SK-N-SH (cell line): ENCODE measurements at regions not wholly inside any gene's neighbourhood (a gene's known extent, or its start where the extent isn't known, plus 50 kb on each side); places are given as distances from the start of the nearest gene placed in this dataset.

Experiments
- CTCF ChIA-PET: fragments of 300-600, 350-600 bp; formaldehyde crosslinking; extraction: SDS; loops from one replicate; lab custom pipeline; 2021; lab: Yijun Ruan, JAX
- POLR2A ChIA-PET: fragments of 350-600 bp; sonication (Branson Sonifier 250); formaldehyde crosslinking; extraction: SDS; loops from one replicate; lab custom pipeline; 2020; ENCODE audit warnings: antibody characterized with exemption, inconsistent platforms; lab: Yijun Ruan, JAX
- DNase-seq: peaks from one replicate; pipeline ENCODE4 v3.0.0; 2012
- H2AFZ ChIP-seq: fragments of 200-600 bp; sonication (generic); 2 replicates; pipeline ENCODE4 v1.8.1; 2016; ENCODE audit warnings: antibody characterized with exemption, mild to moderate bottlenecking, low read depth
- H3F3A ChIP-seq: fragments of 200-600 bp; sonication (generic); replicated peaks from 2 replicates; pipeline ENCODE3; 2016; ENCODE audit warnings: antibody characterized with exemption, mild to moderate bottlenecking; ENCODE audit not compliant: insufficient read depth
- H3K27ac ChIP-seq, 2 experiments: fragments of 200-500 bp in 1 of 2; fragments of 200-600 bp in 1 of 2; sonication (Bioruptor generic) in 1 of 2; sonication (generic), shearing (Covaris generic) in 1 of 2; 2 replicates each; pipeline versions ENCODE4 v1.5.1 to v1.6.1; 2014 to 2016; ENCODE audit warnings: low read depth in 2 of 2, inconsistent platforms in 1 of 2, low read length in 1 of 2, mild to moderate bottlenecking in 1 of 2, mixed read lengths in 1 of 2
- H3K27me3 ChIP-seq: fragments of 200-600 bp; sonication (generic), shearing (Covaris generic); 2 replicates; pipeline ENCODE4 v1.6.1; 2016; ENCODE audit warnings: mixed run types; ENCODE audit not compliant: insufficient read depth
- H3K36me3 ChIP-seq, 2 experiments: fragments of 200-500 bp in 1 of 2; fragments of 200-600 bp in 1 of 2; sonication (Bioruptor generic) in 1 of 2; sonication (generic) in 1 of 2; replicated peaks in 1 of 2; 2 replicates each; pipeline versions ENCODE3 to v1.5.1; 2014 to 2016; ENCODE audit warnings: low read length in 1 of 2, mild to moderate bottlenecking in 1 of 2; ENCODE audit not compliant: insufficient read depth in 2 of 2, control insufficient read depth in 1 of 2
- H3K4me1 ChIP-seq, 2 experiments: fragments of 200-500 bp in 1 of 2; fragments of 200-600 bp in 1 of 2; sonication (Bioruptor generic) in 1 of 2; sonication (generic), shearing (Covaris generic) in 1 of 2; 2 replicates each; pipeline versions ENCODE4 v1.5.1 to v1.6.1; 2014 to 2016; ENCODE audit warnings: low read depth in 1 of 2, low read length in 1 of 2, mixed run types in 1 of 2; ENCODE audit not compliant: insufficient read depth in 2 of 2, control insufficient read depth in 1 of 2
- H3K4me2 ChIP-seq: fragments of 200-600 bp; sonication (generic), shearing (Covaris generic); 2 replicates; pipeline ENCODE4 v1.6.1; 2017; ENCODE audit warnings: mixed run types
- H3K4me3 ChIP-seq, 2 experiments: fragments of 200-500 bp in 1 of 2; fragments of 200-600 bp in 1 of 2; sonication (Bioruptor generic) in 1 of 2; sonication (generic), shearing (Covaris generic) in 1 of 2; 2 replicates each; pipeline versions ENCODE4 v1.5.1 to v1.8.1; 2014 to 2016; ENCODE audit warnings: low read depth in 2 of 2, inconsistent platforms in 1 of 2, low read length in 1 of 2, mild to moderate bottlenecking in 1 of 2, mixed read lengths in 1 of 2, moderate library complexity in 1 of 2
- H3K79me2 ChIP-seq: fragments of 200-600 bp; sonication (generic); 2 replicates; pipeline ENCODE4 v1.8.1; 2017; ENCODE audit warnings: mild to moderate bottlenecking; ENCODE audit not compliant: insufficient read depth
- H3K9ac ChIP-seq: fragments of 200-600 bp; sonication (generic); 2 replicates; pipeline ENCODE4 v1.6.1; 2017; ENCODE audit warnings: mixed run types
- H3K9me2 ChIP-seq: fragments of 200-600 bp; sonication (generic); 2 replicates; pipeline ENCODE4 v1.6.1; 2017; ENCODE audit warnings: mixed run types
- H3K9me3 ChIP-seq: fragments of 200-600 bp; sonication (generic); 2 replicates; pipeline ENCODE4 v1.6.1; 2017; ENCODE audit warnings: mixed run types, mild to moderate bottlenecking, moderate library complexity
- H4K20me1 ChIP-seq: fragments of 200-600 bp; sonication (generic); 2 replicates; pipeline ENCODE4 v1.6.1; 2017; ENCODE audit warnings: mild to moderate bottlenecking, mixed run types; ENCODE audit not compliant: insufficient read depth
- CHD2 ChIP-seq: fragments of 150-350 bp; IDR thresholded peaks from 2 replicates; pipeline ENCODE4 v1.6.1; 2018; ENCODE audit warnings: low read length; ENCODE audit not compliant: partially characterized antibody
- ELF1 ChIP-seq: IDR thresholded peaks from 2 replicates; pipeline ENCODE4 v1.4.0; 2012
- EP300 ChIP-seq, 2 experiments: IDR thresholded peaks; 2 replicates each; pipeline versions ENCODE4 v1.4.0 to v1.6.1; 2012; ENCODE audit warnings: borderline replicate concordance in 1 of 2, low read depth in 1 of 2, low read length in 1 of 2
- EZH2phosphoT487 ChIP-seq: fragments of 200-600 bp; sonication (generic); IDR thresholded peaks from 2 replicates; pipeline ENCODE4 v1.6.1; 2017; ENCODE audit warnings: low read depth, mixed run types, mild to moderate bottlenecking, antibody characterized with exemption, moderate library complexity, borderline replicate concordance
- FOSL2 ChIP-seq: IDR thresholded peaks from 2 replicates; pipeline ENCODE4 v1.4.0; 2012; ENCODE audit warnings: low read depth, mild to moderate bottlenecking, moderate library complexity, borderline replicate concordance
- FOXJ3 ChIP-seq: sonication (generic); formaldehyde crosslinking; IDR thresholded peaks from 2 replicates; pipeline ENCODE4 v1.5.1; 2020; ENCODE audit warnings: mild to moderate bottlenecking, missing genetic modification reagents
- GABPA ChIP-seq: IDR thresholded peaks from 2 replicates; pipeline ENCODE4 v1.4.0; 2012; ENCODE audit warnings: low read depth, mild to moderate bottlenecking
- GATA2 ChIP-seq: sonication (generic); formaldehyde crosslinking; IDR thresholded peaks from 2 replicates; pipeline ENCODE4 v1.5.0; 2020; ENCODE audit warnings: mild to moderate bottlenecking, missing genetic modification reagents
- JUND ChIP-seq: IDR thresholded peaks from 2 replicates; pipeline ENCODE4 v1.4.0; 2012
- MAX ChIP-seq: IDR thresholded peaks from 2 replicates; pipeline ENCODE4 v1.4.0; 2012; ENCODE audit warnings: low read depth
- MEF2A ChIP-seq: IDR thresholded peaks from 2 replicates; pipeline ENCODE4 v1.4.0; 2012; ENCODE audit warnings: low read depth, borderline replicate concordance
- NFIC ChIP-seq: IDR thresholded peaks from 2 replicates; pipeline ENCODE4 v1.4.0; 2012; ENCODE audit warnings: borderline replicate concordance
- NRF1 ChIP-seq: IDR thresholded peaks from 2 replicates; pipeline ENCODE4 v1.6.1; 2012; ENCODE audit warnings: low read depth, mild to moderate bottlenecking, low read length
- POLR2AphosphoS5 ChIP-seq: IDR thresholded peaks from 2 replicates; pipeline ENCODE4 v1.6.1; 2012; ENCODE audit warnings: low read depth, low read length
- RXRA ChIP-seq: IDR thresholded peaks from 2 replicates; pipeline ENCODE4 v1.4.0; 2012; ENCODE audit warnings: low read depth, mild to moderate bottlenecking, borderline replicate concordance
- SIN3A ChIP-seq: IDR thresholded peaks from 2 replicates; pipeline ENCODE4 v1.6.1; 2012; ENCODE audit warnings: low read depth, mild to moderate bottlenecking, low read length, moderate library complexity, borderline replicate concordance
- TAF1 ChIP-seq: IDR thresholded peaks from 2 replicates; pipeline ENCODE4 v1.6.1; 2012; ENCODE audit warnings: low read depth, mild to moderate bottlenecking, low read length, moderate library complexity, borderline replicate concordance
- TCF12 ChIP-seq: IDR thresholded peaks from 2 replicates; pipeline ENCODE4 v1.4.0; 2012
- TEAD4 ChIP-seq: IDR thresholded peaks from 2 replicates; pipeline ENCODE4 v1.4.0; 2012; ENCODE audit warnings: mild to moderate bottlenecking, borderline replicate concordance; ENCODE audit not compliant: insufficient read depth
- USF1 ChIP-seq: IDR thresholded peaks from 2 replicates; pipeline ENCODE4 v1.4.0; 2012; ENCODE audit warnings: low read depth, borderline replicate concordance
- USF2 ChIP-seq: fragments of 150-350 bp; IDR thresholded peaks from 2 replicates; pipeline ENCODE4 v1.6.1; 2017; ENCODE audit warnings: antibody characterized with exemption, low read length, low read depth, borderline replicate concordance
- YY1 ChIP-seq: IDR thresholded peaks from 2 replicates; pipeline ENCODE4 v1.4.0; 2012; ENCODE audit warnings: low read depth, mild to moderate bottlenecking
- ZBTB33 ChIP-seq: IDR thresholded peaks from 2 replicates; pipeline ENCODE4 v1.4.0; 2012; ENCODE audit warnings: low read depth, borderline replicate concordance
- WGBS: methylation state at CpG from one replicate; pipeline ENCODE4 v1.1.6; 2017; ENCODE audit warnings: low lambda C conversion rate; 5-methylcytosine and 5-hydroxymethylcytosine counted together

- H3K9me2 ChIP-seq: no peaks in the 10 kb centered on the region
- H3K27me3 ChIP-seq: no peaks in the 10 kb centered on the region
- CTCF ChIA-PET: no interaction called here
- H3K4me3 ChIP-seq: no peak overlapping the region
- POLR2A ChIA-PET: no interaction called here
- H3F3A ChIP-seq: no peaks in the 10 kb centered on the region
- H3K27ac ChIP-seq: no peak overlapping the region
- DNase-seq: no peak
- WGBS: 75% methylated on average over 3 of the region's 3 CpGs
- no peaks in the 10 kb centered on the region for H3K79me2 ChIP-seq
- H3K9ac ChIP-seq: no peak overlapping the region
- no peak overlapping the region for H2AFZ ChIP-seq
- no peaks in the 10 kb centered on the region for H3K36me3 ChIP-seq
- H4K20me1 ChIP-seq: no peaks in the 10 kb centered on the region
- no peaks in the 10 kb centered on the region; a peak in 1 of 4 replicates for H3K4me1 ChIP-seq
- H3K4me2 ChIP-seq: no peak overlapping the region
- TF ChIP-seq YY1 (no peak), GATA2 (CRISPR knock-in tag) (no peak), TEAD4 (no peak), TAF1 (no peak), TCF12 (no peak), EZH2phosphoT487 (no peak), GABPA (no peak), JUND (no peak), ZBTB33 (no peak), RXRA (no peak), FOXJ3 (CRISPR knock-in tag) (no peak), CHD2 (no peak), NFIC (no peak), USF1 (no peak), MEF2A (no peak), ELF1 (no peak)
- no peaks in the 10 kb centered on the region for H3K9me3 ChIP-seq
Observed at GRCh38 chr4:149956678-149957077, 121.6 kb upstream of the DCLK2 start.

GRCh38 chr4:149961876-149962597, 116.2 kb upstream of the DCLK2 start:
- Histone ChIP-seq H3K36me3 (no peaks in the 10 kb centered on the region), H4K20me1 (no peaks in the 10 kb centered on the region), H3K4me3 (no peak overlapping the region), H3K27ac (no peak overlapping the region), H3K79me2 (no peaks in the 10 kb centered on the region), H3K9me3 (no peaks in the 10 kb centered on the region), H3K4me1 (no peaks in the 10 kb centered on the region), H3K27me3 (no peaks in the 10 kb centered on the region), H2AFZ (no peak overlapping the region), H3F3A (no peaks in the 10 kb centered on the region), H3K4me2 (no peak overlapping the region), H3K9ac (no peak overlapping the region), H3K9me2 (no peaks in the 10 kb centered on the region)
- DNase-seq: no peak
- ChIA-PET POLR2A (no interaction called here), CTCF (no interaction called here)
- 64% methylated on average over 5 of the region's 5 CpGs for WGBS
- TF ChIP-seq MEF2A (no peak; the same call in 1 of the 2 replicates), TCF12 (no peak), EP300 (IDR thresholded peaks at IDR 0.05; ENCODE audit: borderline replicate concordance in 1 of 2, low read depth in 1 of 2, low read length in 1 of 2) (no peak), SIN3A (no peak), ZBTB33 (no peak), POLR2AphosphoS5 (no peak), GATA2 (CRISPR knock-in tag) (no peak), USF2 (no peak), NRF1 (no peak), ELF1 (no peak), JUND (0 out of 2 replicates have a peak, but pooled peaks have one; percentile 30), YY1 (no peak), MAX (no peak), FOSL2 (peak; percentile 29; the same call in 1 of the 2 replicates)
